Motor neuron (in vitro differentiated cells): ENCODE measurements at regions not wholly inside any gene's neighbourhood (a gene's known extent, or its start where the extent isn't known, plus 50 kb on each side); places are given as distances from the start of the nearest gene placed in this dataset.
"Not testable (repeated sequence)": the region's sequence is repeated elsewhere in the genome, so short reads cannot be mapped to it uniquely, and the experiment has no call there.

ENCODE experiments used
- ATAC-seq, 8 experiments: fragments of 200-7000 bp; cut with Tn5 transposase; replicated peaks in 6 of 8; 2 replicates each; pipeline ENCODE4 v1.8.0; 2021; ENCODE audit warnings: mild to moderate bottlenecking in 8 of 8, moderate library complexity in 8 of 8
- H3K27ac ChIP-seq, 2 donors: fragments of 250-450 bp; sonication (Bioruptor Pico); 2 replicates each; pipeline ENCODE4 v1.9.0; 2021; ENCODE audit warnings: antibody characterized with exemption in 2 of 2, mild to moderate bottlenecking in 2 of 2, moderate library complexity in 1 of 2
- H3K4me1 ChIP-seq, 2 donors: fragments of 250-450 bp; sonication (Bioruptor Pico); replicated peaks in 1 of 2; 2 replicates each; pipeline ENCODE4 v1.6.1; 2021; ENCODE audit warnings: antibody characterized with exemption in 2 of 2, mild to moderate bottlenecking in 2 of 2, moderate library complexity in 1 of 2
- H3K4me3 ChIP-seq, 5 donors: fragments of 250-450 bp; sonication (Bioruptor Pico); 2 replicates each; pipeline ENCODE4 v1.9.0; 2021; ENCODE audit warnings: antibody characterized with exemption in 5 of 5, mild to moderate bottlenecking in 5 of 5, moderate library complexity in 4 of 5
- WGBS, 10 experiments: fragments of 450-650 bp; shearing (Covaris generic); methylation state at CpG; one replicate each; pipeline ENCODE4 v1.0.0; 2022; 5-methylcytosine and 5-hydroxymethylcytosine counted together
- in situ Hi-C, 9 experiments: fragments of 400-800 bp; cut with MboI; loops; one replicate each; pipeline ENCODE4 v1.15.0; 2021; ENCODE audit warnings: low sequenced_read_pairs in 9 of 9, low pct_unique_long_range_greater_than_20kb in 2 of 9; ENCODE audit not compliant: unreplicated experiment in 9 of 9

DNA sequence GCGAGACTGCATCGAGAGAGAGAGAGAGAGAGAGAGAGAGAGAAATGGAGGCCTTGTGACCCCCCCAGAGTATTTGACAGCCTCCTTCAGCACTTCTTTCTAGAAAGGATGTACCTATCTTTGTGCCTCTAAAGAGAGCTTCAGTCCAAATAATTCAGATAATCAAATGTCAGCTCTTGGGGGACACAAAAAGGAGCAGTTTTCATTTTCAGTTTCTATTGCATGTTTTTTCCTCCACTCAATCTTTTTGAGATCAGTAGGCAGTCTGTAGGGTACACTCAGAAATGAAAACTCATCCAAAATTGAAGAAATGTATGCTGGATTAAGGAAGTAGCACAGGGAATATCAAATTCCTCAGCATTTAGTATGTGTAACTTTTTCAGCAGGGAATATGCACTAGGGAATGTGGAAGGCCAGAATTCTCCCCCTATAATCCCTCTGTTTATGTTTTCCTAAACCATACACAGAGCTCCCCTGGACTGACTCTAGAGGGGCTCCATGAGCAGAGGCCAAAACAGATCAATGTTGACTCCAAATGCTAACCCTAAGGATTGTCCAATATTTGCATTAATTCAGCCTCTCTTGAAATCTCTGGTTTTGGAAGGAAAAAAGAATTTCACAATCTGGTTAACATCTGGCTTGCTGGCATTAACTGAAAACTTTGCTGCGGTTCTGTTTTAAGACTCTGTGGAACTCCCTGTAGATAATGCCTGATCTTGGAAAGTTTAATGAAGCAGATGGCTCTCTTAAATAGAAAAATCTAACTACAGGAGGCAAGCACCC is 250.1 kb downstream of the CEMIP2 start:
- H3K4me3 ChIP-seq, result no peak overlapping the region
- ATAC-seq, result peak in 1 of 8 experiments; percentile 28
- H3K27ac ChIP-seq, result no peak overlapping the region
- in situ Hi-C loops, result no loop called here
- 0 to 100% (median 79%) methylated on average over 1 to 2 of the region's 3 CpGs; no CpG with 5 or more reads in 3 of the 10 experiments for WGBS, 10 experiments
- no peaks in the 10 kb centered on the region for H3K4me1 ChIP-seq

DNA sequence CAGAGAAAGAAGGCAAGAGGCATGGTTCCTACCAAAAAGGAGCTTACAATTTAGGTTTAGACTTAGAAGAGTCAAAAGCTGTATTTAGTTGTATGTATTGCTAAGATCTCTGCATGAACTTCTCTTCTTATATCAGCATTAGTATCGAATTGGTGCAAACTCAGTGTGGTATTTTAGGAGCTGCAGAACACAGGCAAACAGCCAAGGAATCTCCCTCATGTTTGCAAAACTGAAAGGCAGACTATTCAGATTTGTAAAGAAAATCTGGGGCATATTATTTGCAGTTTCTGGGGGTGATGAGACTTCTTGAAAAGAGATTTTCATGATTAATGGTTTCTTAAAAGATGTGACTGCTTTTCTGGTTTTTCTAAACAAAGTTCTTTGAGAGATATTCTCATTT is 252.7 kb downstream of the CEMIP2 start:
- no peaks in the 10 kb centered on the region for H3K4me1 ChIP-seq
- in situ Hi-C loops, result no loop called here
- 0 to 78% (median 31%) methylated on average over 1 of the region's 1 CpG; no CpG with 5 or more reads in 4 of the 10 experiments for WGBS, 10 experiments
- H3K4me3 ChIP-seq, result no peak overlapping the region
- H3K27ac ChIP-seq, result no peak overlapping the region
- peak in 1 of 8 experiments; percentile 37 for ATAC-seq

DNA sequence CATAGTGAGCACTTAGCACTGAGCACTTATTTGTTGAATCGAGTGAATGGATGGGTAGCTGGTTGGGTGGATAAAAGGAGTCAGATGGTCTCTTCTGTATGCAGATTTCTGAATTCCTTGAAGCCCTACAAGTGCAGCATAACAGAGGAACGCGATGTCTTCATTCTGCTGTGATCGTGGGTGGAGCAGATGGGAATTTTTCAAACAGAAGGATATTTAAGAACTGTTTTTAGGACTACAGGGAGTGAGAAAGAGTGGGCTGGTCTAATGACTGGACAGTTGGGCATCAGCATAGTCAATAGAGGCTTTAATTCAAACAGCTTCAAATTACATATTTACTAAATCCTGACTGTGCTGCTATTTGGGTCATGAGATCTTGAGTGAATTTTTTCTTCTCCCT is 253.2 kb downstream of the CEMIP2 start:
- Histone ChIP-seq H3K4me3 (no peak overlapping the region), H3K4me1 (no peaks in the 10 kb centered on the region), H3K27ac (no peak overlapping the region)
- peak in 2 of 8 experiments; percentile 90 to 91 for ATAC-seq
- in situ Hi-C loops, result no loop called here
- WGBS, 10 experiments, result 0 to 94% (median 55%) methylated on average over 1 to 4 of the region's 4 CpGs; no CpG with 5 or more reads in 2 of the 10 experiments

- H3K4me1 ChIP-seq, result no peaks in the 10 kb centered on the region
- H3K4me3 ChIP-seq, result no peak overlapping the region
- no peak overlapping the region for H3K27ac ChIP-seq
- ATAC-seq, result no peak
- WGBS, 10 experiments, result 25 to 100% (median 89%) methylated on average over 1 to 2 of the region's 2 CpGs; no CpG with 5 or more reads in 3 of the 10 experiments
- in situ Hi-C loops, result no loop called here
Measured at GRCh38 chr9:71514344-71514975, 253.9 kb downstream of the CEMIP2 start.

GRCh38 chr9:71509054-71509453 is 259.3 kb downstream of the CEMIP2 start:
- no peaks in the 10 kb centered on the region for H3K4me1 ChIP-seq
- ATAC-seq, result peak in 2 of 8 experiments; percentile 23 to 32
- in situ Hi-C loops, result no loop called here
- H3K4me3 ChIP-seq, result no peak overlapping the region
- no peak overlapping the region for H3K27ac ChIP-seq

DNA sequence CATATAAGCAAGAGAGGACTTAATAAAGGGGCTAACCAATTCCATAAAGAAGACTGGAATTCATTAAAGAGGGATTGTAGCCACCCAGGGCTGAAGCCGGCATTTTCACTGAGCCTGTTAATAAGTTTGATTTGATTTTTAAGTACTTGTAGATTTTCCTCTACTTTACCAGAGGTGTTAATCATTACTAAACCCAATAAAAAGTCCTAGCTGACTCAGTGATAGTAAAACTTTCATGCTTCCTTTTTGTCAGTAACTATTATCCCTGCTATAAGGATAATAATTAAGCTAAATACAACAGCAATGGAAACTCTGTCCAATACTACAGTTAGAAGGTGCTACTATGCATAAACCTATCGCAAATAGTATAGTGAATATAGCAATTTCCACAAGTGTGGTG is 260.2 kb downstream of the CEMIP2 start:
- ATAC-seq, in situ Hi-C loops, H3K4me3 ChIP-seq, H3K4me1 ChIP-seq, H3K27ac ChIP-seq: not testable (repeated sequence)
- 30 to 100% (median 90%) methylated on average over 1 to 2 of the region's 2 CpGs for WGBS, 10 experiments

DNA sequence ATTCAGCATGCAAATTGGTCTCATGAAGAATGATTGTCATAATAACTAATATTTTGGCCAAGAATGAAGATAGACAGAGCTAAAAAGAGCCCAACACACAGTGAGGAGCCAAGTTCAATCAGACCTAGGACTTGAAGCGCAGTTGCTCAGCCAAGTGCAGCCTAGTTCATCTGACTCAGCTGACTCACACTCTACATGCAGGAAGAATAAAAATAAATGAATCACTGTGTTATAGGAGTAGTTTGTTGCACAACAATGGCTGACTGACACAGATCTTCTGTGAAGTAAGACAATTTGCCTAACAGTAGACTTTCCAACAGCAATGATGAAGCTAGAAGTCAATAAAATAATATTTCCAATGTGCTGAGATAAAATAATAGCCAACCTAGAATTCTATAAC is 261.5 kb downstream of the CEMIP2 start:
- Histone ChIP-seq H3K27ac (no peak overlapping the region), H3K4me3 (no peak overlapping the region), H3K4me1 (no peaks in the 10 kb centered on the region)
- ATAC-seq, result peak in 3 of 8 experiments; percentile 24 to 100 (median 99)
- 0 to 100% (median 100%) methylated on average over 1 of the region's 1 CpG; no CpG with 5 or more reads in 5 of the 10 experiments for WGBS, 10 experiments
- in situ Hi-C loops, result no loop called here

GRCh38 chr9:71504636-71505035 is 263.7 kb downstream of the CEMIP2 start:
- no peaks in the 10 kb centered on the region for H3K4me1 ChIP-seq
- WGBS, 10 experiments, result 40 to 80% (median 68%) methylated on average over 1 to 3 of the region's 3 CpGs; no CpG with 5 or more reads in 3 of the 10 experiments
- no peak overlapping the region for H3K27ac ChIP-seq
- no peak for ATAC-seq
- in situ Hi-C loops, result no loop called here
- no peak overlapping the region for H3K4me3 ChIP-seq

- no peak for ATAC-seq
- Histone ChIP-seq H3K4me1 (no peaks in the 10 kb centered on the region), H3K4me3 (no peak overlapping the region), H3K27ac (no peak overlapping the region)
- in situ Hi-C loops, result no loop called here
- 20 to 100% (median 78%) methylated on average over 1 of the region's 1 CpG; no CpG with 5 or more reads in 5 of the 10 experiments for WGBS, 10 experiments
Measured at GRCh38 chr9:71498691-71499090, 269.6 kb downstream of the CEMIP2 start.

GRCh38 chr9:71490810-71491209 is 277.5 kb downstream of the CEMIP2 start:
- H3K4me1 ChIP-seq, result no peaks in the 10 kb centered on the region
- no peak overlapping the region for H3K4me3 ChIP-seq
- WGBS, 10 experiments, result 7 to 69% (median 46%) methylated on average over 1 to 2 of the region's 2 CpGs; no CpG with 5 or more reads in 1 of the 10 experiments
- ATAC-seq, result peak in 2 of 8 experiments; percentile 41 to 46
- in situ Hi-C loops, result no loop called here
- no peak overlapping the region for H3K27ac ChIP-seq

GRCh38 chr9:71487061-71487460 is 281.3 kb downstream of the CEMIP2 start:
- ATAC-seq, result peak in 2 of 8 experiments; percentile 50 to 52
- in situ Hi-C loops, result no loop called here
- WGBS, 10 experiments, result 0 to 100% (median 80%) methylated on average over 1 to 6 of the region's 6 CpGs; no CpG with 5 or more reads in 2 of the 10 experiments
- no peaks in the 10 kb centered on the region for H3K4me1 ChIP-seq
- H3K27ac ChIP-seq, result no peak overlapping the region
- no peak overlapping the region for H3K4me3 ChIP-seq

DNA sequence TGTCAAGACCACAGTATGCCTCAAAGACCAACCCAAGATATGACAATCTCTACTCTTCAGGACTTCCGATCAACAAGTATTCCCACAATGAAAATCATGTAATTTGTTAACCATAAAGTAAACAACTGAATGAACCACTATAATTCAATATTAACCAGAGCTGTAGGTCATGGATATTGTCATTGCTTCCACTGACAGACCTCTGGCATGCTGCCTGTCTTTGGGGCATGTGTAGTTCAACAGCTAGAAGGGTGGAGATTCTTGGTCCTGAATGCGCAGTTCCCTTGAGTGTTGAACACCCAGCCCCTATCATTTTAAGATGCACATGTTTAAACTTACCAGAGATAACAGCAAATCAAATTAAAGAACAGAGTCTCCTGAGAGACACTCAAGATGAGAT is 283.0 kb downstream of the CEMIP2 start:
- no peak overlapping the region for H3K27ac ChIP-seq
- 29 to 100% (median 82%) methylated on average over 1 to 2 of the region's 2 CpGs; no CpG with 5 or more reads in 2 of the 10 experiments for WGBS, 10 experiments
- peak in 2 of 8 experiments; percentile 81 to 84 for ATAC-seq
- H3K4me3 ChIP-seq, result no peak overlapping the region
- no peaks in the 10 kb centered on the region for H3K4me1 ChIP-seq
- in situ Hi-C loops, result no loop called here

GRCh38 chr9:71483436-71483835 is 284.9 kb downstream of the CEMIP2 start:
- peak in 5 of 8 experiments; percentile 66 to 99 (median 79) for ATAC-seq
- WGBS, 10 experiments, result 0 to 100% (median 48%) methylated on average over 1 to 4 of the region's 4 CpGs; no CpG with 5 or more reads in 1 of the 10 experiments
- in situ Hi-C loops, result no loop called here
- Histone ChIP-seq H3K4me1 (no peaks in the 10 kb centered on the region), H3K27ac (no peak overlapping the region), H3K4me3 (no peak overlapping the region)
